Loucy (cell line): ENCODE measurements at regions not wholly inside any gene's neighbourhood (a gene's known extent, or its start where the extent isn't known, plus 50 kb on each side); places are given as distances from the start of the nearest gene placed in this dataset.

Experiments used
- EZH2phosphoT487 ChIP-seq: fragments of 200-600 bp; IDR thresholded peaks from 2 replicates; pipeline ENCODE4 v1.6.1; 2018; ENCODE audit warnings: antibody characterized with exemption, mild to moderate bottlenecking, moderate library complexity, borderline replicate concordance
- TF ChIP-seq, protein P1 (sequence below): fragments of 200-600 bp; sonication (generic); conservative IDR thresholded peaks from 2 replicates; pipeline ENCODE4 v1.5.1; 2014; ENCODE audit warnings: mild to moderate bottlenecking, antibody characterized with exemption, low read length

DNA sequence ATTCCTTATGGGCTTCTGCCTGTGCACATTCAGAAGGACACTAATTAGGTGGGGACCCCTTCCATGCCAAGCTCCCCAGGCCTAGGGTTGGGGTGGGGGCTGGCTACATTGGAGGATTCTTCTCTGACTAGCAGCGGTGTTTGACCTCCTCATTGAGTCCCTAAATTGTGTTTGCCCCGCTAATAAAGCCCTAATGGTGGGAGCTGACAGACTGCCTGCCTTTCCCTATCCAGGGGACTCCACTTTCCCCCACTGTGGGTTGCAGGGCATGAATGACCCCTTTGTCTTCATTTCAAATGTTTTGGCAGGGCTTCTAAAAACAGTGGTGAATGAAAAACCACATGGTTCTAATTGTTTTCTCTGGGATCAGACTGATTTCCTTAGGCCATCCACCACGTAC is 476.8 kb upstream of the CDH11 start:
- TF ChIP-seq, protein P1, sequence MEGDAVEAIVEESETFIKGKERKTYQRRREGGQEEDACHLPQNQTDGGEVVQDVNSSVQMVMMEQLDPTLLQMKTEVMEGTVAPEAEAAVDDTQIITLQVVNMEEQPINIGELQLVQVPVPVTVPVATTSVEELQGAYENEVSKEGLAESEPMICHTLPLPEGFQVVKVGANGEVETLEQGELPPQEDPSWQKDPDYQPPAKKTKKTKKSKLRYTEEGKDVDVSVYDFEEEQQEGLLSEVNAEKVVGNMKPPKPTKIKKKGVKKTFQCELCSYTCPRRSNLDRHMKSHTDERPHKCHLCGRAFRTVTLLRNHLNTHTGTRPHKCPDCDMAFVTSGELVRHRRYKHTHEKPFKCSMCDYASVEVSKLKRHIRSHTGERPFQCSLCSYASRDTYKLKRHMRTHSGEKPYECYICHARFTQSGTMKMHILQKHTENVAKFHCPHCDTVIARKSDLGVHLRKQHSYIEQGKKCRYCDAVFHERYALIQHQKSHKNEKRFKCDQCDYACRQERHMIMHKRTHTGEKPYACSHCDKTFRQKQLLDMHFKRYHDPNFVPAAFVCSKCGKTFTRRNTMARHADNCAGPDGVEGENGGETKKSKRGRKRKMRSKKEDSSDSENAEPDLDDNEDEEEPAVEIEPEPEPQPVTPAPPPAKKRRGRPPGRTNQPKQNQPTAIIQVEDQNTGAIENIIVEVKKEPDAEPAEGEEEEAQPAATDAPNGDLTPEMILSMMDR: no peak
- no peak for TF ChIP-seq EZH2phosphoT487
